Pancreas (tissue), 10 donors: ENCODE measurements at regions not wholly inside any gene's neighbourhood (a gene's known extent, or its start where the extent isn't known, plus 50 kb on each side); places are given as distances from the start of the nearest gene placed in this dataset.

ENCODE experiments used
- ATAC-seq, 4 donors: fragments of 200-7000 bp; cut with Tn5 transposase; one replicate each; pipeline versions ENCODE4 v1.8.0 to v1.9.1; 2020; ENCODE audit warnings: mild to moderate bottlenecking in 4 of 4, moderate library complexity in 4 of 4
- DNase-seq, 6 donors: peaks; one replicate each; pipeline ENCODE4 v3.0.0-alpha.2; 2020
- FAIRE-seq: peaks from 2 replicates; lab custom pipeline; 2012; peaks lifted over from hg19 to GRCh38; lab: Jason Lieb, UNC
- H3K27ac ChIP-seq, 4 donors: fragments of 200-600 bp; sonication (generic); 1 replicate in 3 of 4; 2 replicates in 1 of 4; pipeline versions ENCODE4 v1.5.0 to v1.8.0; 2020
- H3K27me3 ChIP-seq, 4 donors: fragments of 200-600 bp; one replicate each; pipeline ENCODE4 v1.8.0; 2021
- H3K36me3 ChIP-seq, 3 donors: fragments of 200-600 bp; sonication (generic) in 1 of 3; one replicate each; pipeline versions ENCODE4 v1.5.0 to v1.8.0; 2020 to 2021
- H3K4me1 ChIP-seq, 3 donors: fragments of 200-600 bp; one replicate each; pipeline ENCODE4 v1.8.0; 2021
- H3K4me3 ChIP-seq, 4 donors: fragments of 200-600 bp; sonication (generic) in 2 of 4; one replicate each; pipeline versions ENCODE4 v1.5.0 to v1.8.0; 2020 to 2021
- H3K9me3 ChIP-seq, 4 donors: fragments of 200-600 bp; one replicate each; pipeline ENCODE4 v1.8.0; 2021
- WGBS, 2 donors: extraction: QIAGEN DNeasy Blood & Tissue Kit; methylation state at CpG; one replicate each; pipeline ENCODE4 v1.1.7; 2013; 5-methylcytosine and 5-hydroxymethylcytosine counted together
- intact Hi-C, 3 donors: fragments of 100-400 bp; cut with DNase I; formaldehyde crosslinking; loops; one replicate each; pipeline versions ENCODE4 v1.11.1 to v1.14.2; 2022
- TF ChIP-seq, protein P1 (sequence below), 4 donors: fragments of 200-600 bp; sonication (generic) in 3 of 4; IDR thresholded peaks; one replicate each; pipeline versions ENCODE4 v1.5.0 to v1.8.0; 2021; ENCODE audit warnings: antibody characterized with exemption in 4 of 4
- donor health status: healthy with polysubstance abuse.
- donor health status: DM: no; HTN: no; CAD: no; lungs with moderate emphysema.
- donor health status: DM: no; HTN: no; CAD: no.
- donor health status: control.
- donor health status: control.
- donor health status: Bipolar disorder and iron deficiency.
- donor health status: DM: yes; HTN: yes; CAD: no.
- donor health status: DM: no; HTN: no; CAD: no.
- donor health status: DM: no; HTN: no; CAD: no.
- donor health status: DM: yes; HTN: yes; CAD: no.

DNA sequence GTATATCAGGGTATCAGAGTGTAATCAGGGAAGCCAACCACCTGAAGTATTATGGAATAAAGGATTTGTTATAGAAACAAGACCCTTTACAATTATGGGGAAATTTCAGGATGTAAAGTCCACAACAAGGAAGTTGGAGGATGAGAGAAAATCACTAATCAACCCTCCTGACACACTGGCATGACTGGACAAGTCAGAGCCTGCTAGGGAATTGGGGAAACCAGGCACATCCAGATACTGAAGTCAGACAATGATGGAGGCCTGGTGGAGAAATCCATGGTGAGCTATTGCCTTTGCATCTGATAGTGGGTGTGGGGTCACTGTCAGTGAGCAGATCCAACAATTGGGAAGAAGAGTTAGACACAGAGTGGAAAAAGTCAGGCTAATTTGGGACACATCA, 158.8 kb upstream of the FBXO11 start:
- H3K4me3 ChIP-seq: no peak overlapping the region
- DNase-seq (no peak), ATAC-seq (no peak), FAIRE-seq (no peak)
- TF ChIP-seq, protein P1, sequence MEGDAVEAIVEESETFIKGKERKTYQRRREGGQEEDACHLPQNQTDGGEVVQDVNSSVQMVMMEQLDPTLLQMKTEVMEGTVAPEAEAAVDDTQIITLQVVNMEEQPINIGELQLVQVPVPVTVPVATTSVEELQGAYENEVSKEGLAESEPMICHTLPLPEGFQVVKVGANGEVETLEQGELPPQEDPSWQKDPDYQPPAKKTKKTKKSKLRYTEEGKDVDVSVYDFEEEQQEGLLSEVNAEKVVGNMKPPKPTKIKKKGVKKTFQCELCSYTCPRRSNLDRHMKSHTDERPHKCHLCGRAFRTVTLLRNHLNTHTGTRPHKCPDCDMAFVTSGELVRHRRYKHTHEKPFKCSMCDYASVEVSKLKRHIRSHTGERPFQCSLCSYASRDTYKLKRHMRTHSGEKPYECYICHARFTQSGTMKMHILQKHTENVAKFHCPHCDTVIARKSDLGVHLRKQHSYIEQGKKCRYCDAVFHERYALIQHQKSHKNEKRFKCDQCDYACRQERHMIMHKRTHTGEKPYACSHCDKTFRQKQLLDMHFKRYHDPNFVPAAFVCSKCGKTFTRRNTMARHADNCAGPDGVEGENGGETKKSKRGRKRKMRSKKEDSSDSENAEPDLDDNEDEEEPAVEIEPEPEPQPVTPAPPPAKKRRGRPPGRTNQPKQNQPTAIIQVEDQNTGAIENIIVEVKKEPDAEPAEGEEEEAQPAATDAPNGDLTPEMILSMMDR (IDR thresholded peaks at IDR 0.05): no peak
- H3K9me3 ChIP-seq: no peaks in the 10 kb centered on the region
- no peak overlapping the region for H3K27ac ChIP-seq
- no peaks in the 10 kb centered on the region for H3K36me3 ChIP-seq
- H3K27me3 ChIP-seq: no peaks in the 10 kb centered on the region
- intact Hi-C loops: no loop called here
- H3K4me1 ChIP-seq: no peaks in the 10 kb centered on the region

DNA sequence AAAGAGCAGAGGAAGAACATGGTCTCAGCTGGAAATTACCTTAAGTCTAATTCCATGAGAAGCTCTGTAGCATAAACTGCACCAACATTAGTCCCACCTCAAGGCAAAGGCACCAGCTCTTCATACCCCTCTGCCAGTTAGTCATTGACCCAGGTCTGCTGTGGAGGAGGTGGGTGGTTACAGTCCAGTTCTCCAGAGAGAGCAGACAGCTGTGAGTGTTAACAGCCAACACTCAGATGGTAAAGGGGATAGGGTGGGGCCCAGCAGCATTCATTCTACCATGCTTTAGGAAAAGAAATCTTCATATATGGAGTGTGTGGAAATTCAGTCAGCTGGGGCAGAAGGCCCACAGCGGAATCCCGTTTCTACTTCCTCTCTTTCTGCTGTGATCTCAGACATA, 159.7 kb upstream of the FBXO11 start:
- ATAC-seq (no peak), FAIRE-seq (no peak), DNase-seq (no peak)
- Histone ChIP-seq H3K4me1 (no peaks in the 10 kb centered on the region), H3K27ac (no peak overlapping the region), H3K4me3 (no peak overlapping the region), H3K9me3 (no peaks in the 10 kb centered on the region), H3K27me3 (no peaks in the 10 kb centered on the region), H3K36me3 (no peaks in the 10 kb centered on the region)
- intact Hi-C loops: no loop called here
- TF ChIP-seq, protein P1 (IDR thresholded peaks at IDR 0.05): no peak
- WGBS, 2 donors: 74 to 84% methylated on average over 2 of the region's 2 CpGs

DNA sequence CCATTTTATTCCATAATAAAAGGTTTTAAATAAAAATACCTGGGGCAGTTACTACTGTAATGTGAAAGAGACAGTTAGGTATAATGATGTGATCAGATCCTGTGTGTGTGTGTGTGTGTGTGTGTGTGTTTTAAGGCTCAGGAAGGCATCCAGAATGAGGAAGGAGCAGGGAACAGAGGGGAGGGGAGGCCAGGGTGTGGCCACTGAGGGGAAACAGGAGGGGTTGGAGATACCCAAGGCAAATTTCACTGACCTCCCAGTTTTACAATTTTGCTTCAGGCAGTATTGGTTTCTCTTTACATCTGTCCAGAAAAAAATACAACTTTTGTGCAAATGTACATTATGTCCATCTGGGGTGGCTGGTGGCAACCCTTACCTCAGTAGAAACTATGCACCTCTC, 163.5 kb upstream of the FBXO11 start:
- no peaks in the 10 kb centered on the region for H3K9me3 ChIP-seq
- no peak overlapping the region for H3K4me3 ChIP-seq
- no peaks in the 10 kb centered on the region for H3K36me3 ChIP-seq
- no peak overlapping the region for H3K27ac ChIP-seq
- no peaks in the 10 kb centered on the region for H3K4me1 ChIP-seq
- no peak for DNase-seq
- TF ChIP-seq, protein P1 (IDR thresholded peaks at IDR 0.05): no peak
- FAIRE-seq: no peak
- no peaks in the 10 kb centered on the region for H3K27me3 ChIP-seq
- no peak for ATAC-seq
- intact Hi-C loops: no loop called here

DNA sequence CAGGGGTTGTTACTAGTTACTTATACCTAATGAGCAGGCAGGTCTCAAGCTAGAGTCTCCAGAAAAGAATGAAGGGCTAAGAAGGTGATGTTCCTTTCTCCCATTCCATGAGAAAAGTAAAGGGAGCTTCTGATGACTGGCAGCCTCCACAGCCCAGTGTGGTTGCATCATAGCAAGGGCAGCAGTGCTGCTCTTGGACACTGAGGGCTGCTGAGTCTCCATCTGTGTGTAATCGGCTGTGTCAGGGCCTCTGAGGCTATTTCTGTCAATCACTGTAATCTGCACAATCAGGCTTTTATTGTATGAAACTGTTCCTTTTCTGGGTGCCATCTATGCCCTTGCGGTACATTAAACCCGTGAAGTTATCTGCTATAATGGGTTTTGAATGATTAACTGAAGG, 164.1 kb upstream of the FBXO11 start:
- ATAC-seq: peak in 1 of 4 donors; percentile 65
- FAIRE-seq: no peak

DNA sequence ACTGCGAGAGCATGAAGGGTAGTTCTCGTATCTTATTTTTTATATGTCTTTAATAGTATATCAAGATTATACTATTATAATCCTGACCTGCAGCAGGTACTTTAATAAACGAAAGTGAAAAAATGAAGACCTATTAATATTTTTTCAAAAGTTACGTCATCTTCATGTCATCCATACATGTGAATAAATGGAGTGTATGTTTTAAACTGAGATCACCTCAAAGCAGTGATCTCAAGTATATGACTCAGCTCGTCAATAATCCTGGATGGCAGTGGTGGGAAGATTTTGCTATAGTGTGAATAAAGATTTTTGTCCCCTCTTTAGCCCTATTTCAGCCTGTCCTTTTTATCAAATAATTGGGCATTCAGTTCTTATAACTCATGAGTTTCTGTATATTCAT, 166.3 kb upstream of the FBXO11 start:
- no peak overlapping the region for H3K4me3 ChIP-seq
- TF ChIP-seq, protein P1 (IDR thresholded peaks at IDR 0.05): no peak
- intact Hi-C loops: no loop called here
- H3K4me1 ChIP-seq: no peaks in the 10 kb centered on the region
- H3K27ac ChIP-seq: no peak overlapping the region
- no peaks in the 10 kb centered on the region for H3K27me3 ChIP-seq
- H3K36me3 ChIP-seq: no peaks in the 10 kb centered on the region
- DNase-seq: no peak
- no peak for FAIRE-seq
- 61 to 68% methylated on average over 5 of the region's 5 CpGs for WGBS, 2 donors
- no peak for ATAC-seq
- H3K9me3 ChIP-seq: no peaks in the 10 kb centered on the region

More for the DNA sequence above, 164.1 kb upstream of the FBXO11 start:
- 46 to 63% methylated on average over 3 of the region's 3 CpGs for WGBS, 2 donors
- no peak for DNase-seq
- Histone ChIP-seq H3K4me1 (no peaks in the 10 kb centered on the region), H3K27ac (no peak overlapping the region), H3K36me3 (no peaks in the 10 kb centered on the region), H3K9me3 (no peaks in the 10 kb centered on the region), H3K4me3 (no peak overlapping the region), H3K27me3 (no peaks in the 10 kb centered on the region)
- TF ChIP-seq, protein P1 (IDR thresholded peaks at IDR 0.05): no peak
- intact Hi-C loops: no loop called here
